HG02623 (cell line): ENCODE measurements at regions not wholly inside any gene's neighbourhood (a gene's known extent, or its start where the extent isn't known, plus 50 kb on each side); places are given as distances from the start of the nearest gene placed in this dataset.

Experiments
- ATAC-seq: cut with Tn5 transposase; IDR thresholded peaks from one replicate; pipeline ENCODE4 v1.9.1; 2021; ENCODE audit warnings: moderate library complexity; ENCODE audit not compliant: unreplicated experiment

DNA sequence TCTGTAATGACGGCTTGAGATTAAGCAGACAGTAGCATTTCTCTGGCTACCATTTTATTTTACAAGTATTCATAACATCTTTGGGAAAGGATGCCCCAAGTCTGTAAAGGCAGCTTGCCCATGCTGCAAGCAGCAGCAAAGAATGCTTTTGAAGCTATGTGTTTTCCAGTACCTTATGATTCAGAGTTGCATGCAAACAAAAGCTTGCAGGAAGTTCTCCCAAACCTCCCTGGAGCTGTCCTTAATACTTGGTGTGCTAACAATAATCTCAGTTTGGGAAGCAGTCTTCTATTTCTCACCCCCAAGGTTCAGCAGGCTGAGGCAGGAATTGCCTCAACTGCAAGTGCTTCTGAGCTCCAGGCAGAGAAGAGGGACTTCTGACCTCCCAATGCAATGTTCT, 60.8 kb downstream of the CCNA1 start:
- ATAC-seq = no peak

DNA sequence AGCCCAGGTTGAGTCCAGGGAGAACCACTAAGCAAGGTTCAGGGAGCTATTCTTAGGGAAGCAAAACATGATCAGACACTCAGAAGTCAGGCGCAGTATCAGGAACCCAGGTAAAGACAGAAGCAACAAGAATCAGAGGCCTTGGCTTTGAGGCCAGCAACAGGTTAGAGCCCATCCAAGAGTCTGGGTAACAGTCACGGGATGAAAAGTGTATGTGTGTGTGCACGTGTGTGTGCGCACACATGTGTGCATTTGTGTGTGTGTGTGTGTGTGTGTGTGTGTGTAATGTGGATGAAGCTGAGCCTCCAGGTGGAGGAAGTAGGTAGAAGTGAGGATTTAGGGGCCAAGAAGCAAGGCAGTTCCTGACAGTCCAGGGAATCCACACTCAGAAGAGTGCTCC, 63.1 kb downstream of the CCNA1 start:
- ATAC-seq = no peak

DNA sequence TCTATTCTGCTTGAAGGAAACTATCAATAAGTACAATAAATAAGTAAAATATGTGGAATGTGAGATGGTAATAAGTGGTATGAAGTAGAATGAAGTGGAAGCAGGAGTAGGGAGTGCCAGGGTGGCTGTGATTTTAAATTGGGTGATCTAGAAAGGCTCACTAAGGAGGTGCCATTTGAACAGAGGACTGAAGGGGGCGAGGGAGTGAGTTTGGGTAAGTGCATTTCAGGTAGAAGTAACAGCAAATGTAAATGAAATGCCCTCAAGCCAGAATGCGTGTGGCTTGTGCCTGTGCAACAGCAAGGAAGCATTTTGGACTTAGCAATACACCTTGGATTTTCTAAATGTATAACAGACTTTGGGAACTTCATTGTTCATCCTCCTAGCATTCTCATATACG, 77.1 kb downstream of the CCNA1 start:
- ATAC-seq = no peak

DNA sequence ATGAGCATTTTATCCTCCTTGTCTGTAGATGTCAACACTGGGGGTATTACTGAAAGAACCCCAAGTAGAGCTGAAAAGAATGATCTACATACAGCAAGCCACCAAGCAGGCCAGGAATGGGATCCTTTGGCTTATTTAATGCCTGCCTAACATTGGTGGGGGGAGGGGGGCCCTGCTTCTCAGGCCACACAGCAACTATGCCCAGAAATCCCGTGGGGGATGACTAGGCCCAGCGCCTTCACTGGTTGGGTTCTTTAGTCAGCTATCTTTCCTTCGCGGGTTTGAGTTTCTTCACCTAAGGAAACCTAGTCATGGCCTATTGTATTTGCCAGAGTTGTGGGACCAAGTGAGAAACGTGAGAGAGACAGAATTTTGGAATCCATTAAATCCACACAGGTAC, 80.5 kb downstream of the CCNA1 start:
- no peak for ATAC-seq

DNA sequence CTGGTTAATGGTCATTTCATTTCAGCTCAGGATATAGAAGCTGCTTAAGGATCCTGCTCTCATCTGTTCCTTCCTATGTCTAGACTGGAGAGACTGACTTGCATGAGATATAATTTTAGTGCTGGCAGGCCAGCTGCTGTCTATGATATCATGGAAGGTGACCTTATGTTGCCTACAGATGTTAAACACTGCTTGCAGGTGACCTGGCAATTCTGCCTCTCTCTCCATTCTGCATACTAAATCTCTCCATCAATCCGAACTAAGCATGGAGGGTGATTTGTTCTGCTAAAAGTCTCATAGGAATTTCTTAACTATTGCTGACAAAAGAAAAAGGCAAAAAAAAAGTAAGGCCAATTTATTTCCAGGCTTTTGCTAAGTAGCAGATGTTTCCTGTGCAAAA, 81.0 kb downstream of the CCNA1 start:
- no peak for ATAC-seq

DNA sequence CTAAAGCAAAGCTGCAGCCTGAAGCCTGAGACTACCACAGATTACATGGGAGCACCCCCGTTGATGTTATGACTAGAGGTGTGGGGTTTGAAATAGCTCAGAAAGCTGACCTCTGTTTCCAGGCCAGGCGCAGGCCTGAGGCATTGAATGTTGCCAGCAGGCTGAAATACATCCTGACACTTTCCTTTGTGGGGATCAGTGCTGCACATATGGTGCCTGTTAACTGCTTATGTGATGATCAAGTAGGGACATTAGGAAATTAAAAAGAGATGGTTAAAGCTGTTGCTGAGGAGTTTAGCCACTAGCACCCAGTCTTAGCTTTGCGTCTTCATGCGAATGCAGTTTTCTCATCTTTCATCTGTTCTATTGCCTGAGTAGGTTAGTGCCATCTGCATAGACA, 83.2 kb downstream of the CCNA1 start:
- no peak for ATAC-seq

DNA sequence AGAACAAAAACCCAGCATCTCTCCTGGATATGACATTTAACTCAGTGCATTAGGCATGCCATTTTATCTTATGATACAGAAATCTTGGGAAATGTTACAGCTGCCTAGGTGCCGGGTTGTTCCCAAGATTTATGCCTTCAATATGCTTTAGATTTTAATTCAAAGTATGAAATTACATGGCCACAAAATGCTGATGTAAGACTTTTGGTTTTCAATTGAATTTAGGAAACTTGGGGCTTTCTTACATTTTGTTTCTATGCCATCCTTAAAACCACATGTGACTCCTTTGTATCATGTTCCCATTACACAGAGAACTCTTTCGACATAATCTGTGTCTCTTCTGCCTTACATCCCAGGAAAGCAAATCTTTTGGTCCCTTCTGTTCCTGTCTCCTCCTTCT, 83.9 kb downstream of the CCNA1 start:
- no peak for ATAC-seq

DNA sequence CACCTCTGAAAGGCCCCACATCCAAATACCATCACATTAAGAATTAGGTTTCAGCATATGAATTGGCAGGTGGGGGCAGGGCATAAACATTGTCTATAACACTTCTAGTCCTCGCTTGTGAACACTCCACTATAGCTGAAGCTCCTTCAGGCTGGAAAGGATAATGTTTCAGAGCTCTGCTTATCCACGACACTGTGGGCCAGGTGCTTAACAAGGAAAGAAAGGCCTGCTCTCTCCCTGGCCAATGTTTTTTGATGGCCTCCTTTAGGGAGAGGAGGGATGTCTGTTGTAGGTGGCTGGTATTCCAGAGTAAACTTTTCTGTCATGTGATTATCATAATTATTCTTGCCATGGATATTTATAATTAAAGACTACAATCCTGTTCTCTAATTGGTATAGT, 86.4 kb downstream of the CCNA1 start:
- ATAC-seq = no peak

DNA sequence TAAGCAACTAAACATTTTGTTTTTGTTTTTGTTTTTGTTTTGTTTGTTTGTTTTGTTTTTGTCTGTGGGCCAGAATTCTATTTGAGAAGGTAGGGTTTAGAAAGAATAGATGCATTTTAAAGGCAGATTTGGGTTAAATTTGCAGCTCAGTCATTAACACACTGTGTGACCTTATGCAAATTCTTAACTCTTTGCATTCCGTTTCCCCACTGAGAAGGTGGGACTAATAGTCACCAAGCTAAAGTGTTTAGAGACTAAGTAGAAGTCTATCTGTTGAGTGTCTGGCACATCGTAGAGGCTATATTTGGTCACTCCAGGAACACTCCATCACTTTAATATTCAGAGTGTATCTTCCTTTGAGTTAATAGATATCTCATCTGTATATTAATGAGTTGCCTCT, 87.1 kb downstream of the CCNA1 start:
- ATAC-seq = no peak

DNA sequence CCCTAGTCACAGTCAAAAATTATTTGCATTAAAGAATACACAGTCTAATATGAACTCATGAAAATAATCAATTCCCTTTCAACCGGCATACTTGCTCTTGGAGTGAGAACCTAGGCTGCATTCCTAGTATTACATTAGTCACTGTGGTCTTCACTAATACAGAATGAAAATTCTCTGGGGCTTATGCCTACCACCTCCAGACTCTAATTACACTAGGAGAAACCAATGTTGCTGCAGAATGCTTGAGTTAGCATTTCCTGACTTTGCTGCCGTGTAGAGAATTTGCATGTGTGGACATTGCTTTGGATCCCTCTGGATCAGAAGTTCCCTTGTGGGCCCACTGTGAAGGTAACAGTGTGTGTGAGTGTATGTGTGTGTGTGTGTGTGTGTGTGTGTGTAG, 87.8 kb downstream of the CCNA1 start:
- ATAC-seq = no peak

DNA sequence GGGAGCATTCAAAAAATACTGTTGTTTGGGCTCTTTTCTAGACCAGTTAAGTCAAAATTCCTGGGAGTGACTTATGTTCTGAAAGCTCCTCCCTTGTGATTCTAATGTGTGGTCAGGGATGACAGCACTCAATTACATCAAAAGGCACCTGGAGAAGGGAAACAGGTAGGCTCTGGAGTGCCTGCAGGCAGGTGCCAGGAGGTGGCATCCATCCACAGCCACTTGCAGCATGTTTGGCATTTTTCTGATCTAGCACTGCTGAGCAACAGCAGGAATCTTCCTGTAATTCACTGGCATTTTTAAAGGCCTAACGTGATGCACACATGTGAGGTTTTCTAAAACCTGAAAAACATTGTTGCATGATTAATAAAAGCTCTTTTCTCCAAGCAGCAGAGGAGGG, 94.6 kb downstream of the CCNA1 start:
- no peak for ATAC-seq

DNA sequence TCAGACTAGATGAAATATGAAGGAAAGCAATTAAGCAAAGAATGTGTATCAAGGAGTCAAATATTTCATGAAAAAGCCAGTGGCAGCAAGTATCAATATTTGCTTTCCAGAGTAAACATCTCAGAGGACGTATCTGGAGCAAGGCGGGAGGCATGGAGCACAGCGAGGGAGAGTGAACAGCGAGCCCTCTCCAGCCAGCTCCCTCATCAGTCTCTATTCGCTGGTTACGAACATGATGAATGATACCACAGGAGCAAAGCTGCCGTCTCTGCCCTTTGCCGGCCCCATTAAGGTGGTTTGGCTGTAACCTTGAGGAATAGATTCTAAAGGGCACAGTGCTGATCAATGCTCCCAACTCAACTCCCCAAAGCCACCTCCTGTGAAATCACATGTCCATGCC, 95.8 kb downstream of the CCNA1 start:
- no peak for ATAC-seq

DNA sequence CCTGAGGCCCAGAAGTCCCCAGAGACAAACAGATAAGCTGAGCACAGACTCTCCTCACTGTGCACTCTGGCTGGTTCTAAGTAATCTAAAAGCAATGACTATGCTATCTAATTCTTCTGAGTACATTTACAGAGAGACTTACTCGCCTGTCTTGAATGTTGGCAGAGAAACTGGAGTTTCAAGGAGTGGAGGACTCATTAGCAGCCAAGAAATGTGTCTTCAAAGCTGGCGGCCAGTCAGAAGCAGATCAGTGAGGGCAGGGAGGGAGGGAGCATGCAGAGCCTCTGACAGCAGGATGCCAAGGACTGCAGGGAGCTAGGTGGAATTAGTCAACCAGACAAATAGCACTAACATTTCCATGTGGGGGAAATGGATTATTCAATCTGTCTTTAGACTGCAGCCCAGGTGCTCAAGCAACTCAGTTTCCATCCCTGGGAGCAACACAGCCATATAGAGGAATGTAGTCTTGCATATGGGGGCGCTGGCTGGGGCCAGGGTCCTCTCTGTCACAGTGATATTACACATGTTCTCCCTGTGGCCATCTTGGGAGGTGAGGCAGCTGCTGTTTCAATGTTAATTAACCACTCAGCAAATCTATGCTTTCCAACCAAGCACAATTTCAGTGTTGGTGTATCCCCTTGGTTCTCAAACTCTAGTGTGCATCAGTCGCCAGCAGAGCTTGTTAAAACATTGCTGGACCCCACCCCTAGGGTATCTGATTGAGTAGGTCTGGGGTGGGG, 97.9 kb downstream of the CCNA1 start:
- ATAC-seq = no peak

DNA sequence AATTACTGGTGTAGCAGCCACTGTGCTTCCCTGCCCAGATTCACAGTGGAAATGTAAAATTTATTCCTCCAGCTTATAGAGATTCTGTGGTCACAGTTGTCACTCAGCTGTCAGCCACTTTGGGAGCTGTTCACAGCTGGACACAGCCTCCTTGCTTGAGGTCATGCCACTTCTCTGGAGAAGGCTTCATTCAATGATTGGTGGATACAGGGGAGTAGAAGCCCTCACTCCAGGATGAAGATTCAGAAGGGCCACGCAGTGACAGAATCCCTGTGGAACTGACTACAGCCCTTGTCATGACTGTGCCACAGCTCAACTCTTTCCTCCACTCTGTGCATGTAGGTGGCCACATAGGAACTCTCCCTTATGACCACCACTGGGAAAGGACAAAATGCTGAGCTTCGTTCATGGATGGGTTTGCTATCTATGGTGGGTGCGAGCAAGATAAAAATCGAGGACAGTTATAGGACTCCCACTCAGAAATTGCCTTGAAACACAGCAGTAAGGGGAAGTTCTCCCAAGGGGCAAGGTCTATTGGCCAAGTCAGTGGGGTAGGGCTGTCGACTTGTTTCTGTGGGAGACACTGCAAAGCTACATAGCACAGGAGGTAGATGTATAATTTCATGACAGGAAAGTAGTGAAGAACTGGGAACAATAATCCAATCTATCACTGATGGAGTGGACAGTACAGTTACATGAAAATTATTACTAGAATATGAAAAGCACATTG, 98.7 kb downstream of the CCNA1 start:
- ATAC-seq = no peak

DNA sequence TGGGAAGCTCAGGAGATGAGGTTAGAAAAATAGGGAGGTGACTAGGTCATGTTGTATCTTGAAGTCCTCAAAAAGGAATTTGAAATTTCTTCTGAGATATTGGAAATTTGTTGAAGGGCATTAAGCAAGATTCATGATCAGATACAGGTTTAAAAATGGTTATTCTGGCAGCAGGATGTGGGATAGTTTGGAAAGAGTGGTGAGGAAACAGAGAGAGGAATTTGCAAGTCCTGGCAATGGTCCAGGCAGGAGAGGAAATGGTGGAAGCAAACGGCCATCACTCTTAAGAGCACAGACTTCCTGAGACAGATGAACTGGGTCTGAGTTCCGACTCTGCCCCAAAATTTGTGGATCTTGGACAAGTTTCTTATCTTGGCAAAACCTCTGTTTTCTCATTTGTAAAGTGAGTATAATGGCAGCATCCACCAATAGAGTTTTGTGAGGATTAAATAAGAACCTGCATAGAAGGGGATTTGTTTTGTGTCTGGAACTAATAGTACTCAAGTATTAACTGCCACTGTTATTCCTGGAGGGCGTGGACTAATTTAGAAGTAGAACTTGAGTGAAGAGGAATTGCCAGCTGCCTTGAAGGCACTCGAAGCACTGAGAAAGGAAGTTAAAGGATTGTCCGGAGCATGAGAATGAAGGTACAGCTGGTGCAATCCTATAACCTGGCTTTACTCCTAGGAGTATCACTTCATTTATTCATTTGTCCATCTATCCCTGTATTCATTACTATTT, 99.6 kb downstream of the CCNA1 start:
- no peak for ATAC-seq

DNA sequence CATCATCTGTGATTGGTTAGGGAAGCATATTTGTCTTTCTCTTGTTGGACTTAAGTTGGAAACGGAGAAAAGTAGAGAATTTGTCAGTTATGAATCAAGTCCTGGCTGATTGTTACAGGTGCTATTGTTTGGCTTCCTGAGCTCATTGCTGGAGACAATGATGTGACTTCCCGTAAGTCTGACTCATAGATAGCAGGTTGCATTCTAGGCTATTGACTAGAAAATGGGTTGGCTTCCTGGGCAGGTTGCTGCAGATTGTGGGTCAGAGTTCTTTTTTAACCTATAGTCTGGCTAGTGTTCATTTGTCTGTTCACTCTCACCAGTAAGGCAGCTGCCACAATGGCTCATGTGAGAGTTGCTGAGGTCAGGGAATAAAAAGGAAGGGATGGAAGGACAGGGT, 101.5 kb downstream of the CCNA1 start:
- ATAC-seq = no peak

DNA sequence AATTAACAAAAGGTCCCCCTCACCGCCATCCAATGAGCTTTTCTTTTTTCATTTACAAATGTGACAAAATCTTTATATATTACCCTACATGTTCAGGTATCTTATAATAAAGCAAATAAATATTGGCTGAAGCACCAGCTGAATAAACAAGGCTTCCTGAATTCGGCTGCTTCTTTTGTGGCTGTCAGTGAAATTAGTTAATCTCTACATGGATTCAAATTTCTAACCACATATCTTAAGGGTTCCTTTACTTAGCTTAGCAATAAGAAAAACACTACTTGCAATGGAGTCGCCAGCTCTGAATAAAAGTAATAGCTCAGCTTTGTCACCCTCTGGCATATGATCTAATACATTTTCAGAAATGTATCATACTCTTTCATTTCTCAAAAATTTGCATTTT, 104.3 kb downstream of the CCNA1 start:
- no peak for ATAC-seq

DNA sequence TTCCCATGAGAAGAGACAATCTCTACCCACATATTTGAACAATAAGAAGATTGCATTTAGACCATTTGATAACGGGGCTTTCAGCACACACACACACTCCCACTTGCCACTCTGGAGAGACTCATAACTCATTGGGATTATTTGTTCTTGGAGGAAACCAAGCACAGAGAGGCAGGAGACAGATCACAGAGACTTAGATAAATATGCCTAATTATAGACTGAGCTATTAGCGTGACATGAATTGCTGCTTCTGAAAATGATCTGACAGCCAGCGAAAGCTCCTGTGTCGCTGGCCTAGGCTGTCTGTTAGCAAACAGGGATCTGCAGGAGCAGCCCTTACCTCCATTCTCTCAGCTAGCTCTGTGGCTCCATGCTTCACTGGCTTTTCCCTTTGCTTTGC, 111.4 kb downstream of the CCNA1 start:
- ATAC-seq = no peak

DNA sequence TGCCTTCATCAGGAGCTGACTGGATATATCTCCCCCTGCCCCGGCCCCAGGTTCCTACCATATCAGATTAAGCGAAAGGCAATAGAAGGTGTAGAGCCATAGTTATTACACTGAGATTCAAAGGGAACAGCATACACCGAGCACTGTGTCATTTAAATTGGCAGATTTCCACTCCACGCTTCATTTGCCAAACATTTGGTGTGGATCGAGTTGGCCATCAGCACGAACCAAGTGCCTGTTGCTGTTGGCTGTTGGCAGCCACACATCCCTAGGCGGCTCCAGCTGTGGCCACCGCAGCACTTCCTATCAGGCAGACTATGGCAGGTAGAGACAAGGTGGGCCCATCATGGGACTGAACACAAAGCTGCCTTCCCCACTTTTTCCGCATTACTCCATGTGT, 115.8 kb downstream of the CCNA1 start:
- ATAC-seq = no peak

DNA sequence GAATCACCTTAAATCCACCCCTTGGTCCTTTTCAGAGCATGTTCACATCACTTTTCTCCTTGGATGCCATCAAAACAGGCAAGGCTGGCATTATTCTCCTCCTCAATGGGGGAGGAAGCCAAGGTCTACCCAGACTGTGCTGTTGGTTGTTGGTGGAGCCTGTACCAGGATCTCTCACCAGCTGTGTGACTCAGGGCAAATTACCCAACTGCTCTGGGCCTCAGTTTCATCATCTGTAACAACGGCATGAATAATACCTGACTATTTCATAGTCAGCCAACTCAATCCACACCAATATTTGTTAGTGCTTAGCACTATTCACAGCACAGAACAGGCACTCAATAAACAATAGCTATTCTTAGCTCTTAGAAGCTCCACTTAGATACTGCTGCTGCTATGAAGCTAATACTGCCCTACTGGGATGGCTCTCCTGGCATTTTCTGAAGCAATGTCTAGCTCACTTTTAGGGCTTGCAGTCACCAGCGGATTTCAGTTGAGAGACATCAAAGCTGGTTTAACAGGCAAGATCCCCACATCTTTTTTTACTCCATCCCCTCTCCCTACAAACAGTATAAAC, 116.9 kb downstream of the CCNA1 start:
- ATAC-seq = no peak

DNA sequence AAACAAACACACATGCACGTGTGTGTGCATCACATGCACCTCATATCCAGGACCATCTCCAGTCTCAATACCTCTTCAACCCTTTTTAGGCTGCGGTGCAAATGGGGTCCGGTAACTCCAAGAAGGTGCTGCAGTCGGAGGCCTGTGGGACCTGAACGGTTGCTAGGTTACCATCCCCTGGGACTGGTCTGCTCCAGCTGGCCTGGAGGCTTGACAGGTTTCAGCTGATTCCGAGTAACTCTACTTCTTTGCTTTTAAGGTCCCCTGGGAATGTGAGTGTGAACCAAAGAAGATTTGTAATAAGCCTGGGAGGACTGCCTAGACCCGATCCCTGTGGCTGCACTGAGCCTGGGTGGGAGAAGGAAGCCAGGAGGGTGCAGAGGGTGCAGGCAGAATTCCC, 117.5 kb downstream of the CCNA1 start:
- no peak for ATAC-seq

DNA sequence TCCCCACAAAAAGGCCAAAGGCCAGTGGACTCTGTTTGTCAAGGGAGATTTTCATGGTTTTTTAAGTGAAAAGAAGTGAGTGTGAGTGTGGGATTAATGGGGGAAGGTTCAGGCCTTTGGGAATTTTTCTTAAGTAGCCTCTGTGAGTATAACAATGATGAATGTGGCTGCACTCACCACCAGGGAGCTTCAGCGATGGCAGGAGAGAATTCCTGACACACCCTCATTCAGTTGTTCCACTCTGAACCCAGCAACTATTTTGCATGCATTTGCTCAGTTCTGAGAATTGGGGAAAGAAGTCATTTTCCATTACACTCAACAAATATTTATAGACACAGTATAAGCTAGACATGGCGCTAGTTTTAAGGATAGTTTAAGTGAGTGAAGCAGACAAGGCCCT, 117.9 kb downstream of the CCNA1 start:
- ATAC-seq = no peak
